A673 (cell line): ENCODE measurements at regions not wholly inside any gene's neighbourhood (a gene's known extent, or its start where the extent isn't known, plus 50 kb on each side); places are given as distances from the start of the nearest gene placed in this dataset.

Experiments
- BruUV-seq: library from RNA; stranded (reverse); fragments of 400-500 nt; replicated peaks from 2 replicates; lab custom pipeline; 2021; lab: Mats Ljungman, UMichigan
- CTCF ChIA-PET: fragments of 300-600 bp; sonication (Branson Sonifier 250); formaldehyde crosslinking; loops from one replicate; lab custom pipeline; 2022; ENCODE audit warnings: antibody characterized with exemption; lab: Charles Lee
- POLR2A ChIA-PET: fragments of 300-600 bp; sonication (Branson Sonifier 250); formaldehyde crosslinking; loops from one replicate; lab custom pipeline; 2022; ENCODE audit warnings: antibody characterized with exemption; ENCODE audit not compliant: low non-redundant PET; lab: Charles Lee
- DNase-seq: peaks from one replicate; pipeline ENCODE4 v3.0.0-alpha.2; 2015; ENCODE audit warnings: low spot score
- H3K27ac ChIP-seq: fragments of 200-600 bp; sonication (generic); 2 replicates; pipeline ENCODE4 v1.5.1; 2016; ENCODE audit warnings: mixed run types, low read depth, mild to moderate bottlenecking, mixed read lengths, antibody characterized with exemption, low read length; ENCODE audit not compliant: poor library complexity, severe bottlenecking
- H3K27me3 ChIP-seq: fragments of 200-600 bp; sonication (generic); replicated peaks from 2 replicates; pipeline ENCODE4 v1.6.1; 2017; ENCODE audit warnings: mixed run types, low read depth, mild to moderate bottlenecking, mixed read lengths, antibody characterized with exemption, low read length; ENCODE audit not compliant: insufficient read depth, poor library complexity
- H3K36me3 ChIP-seq: fragments of 200-600 bp; sonication (generic); 2 replicates; pipeline ENCODE4 v1.6.1; 2016; ENCODE audit warnings: mixed run types, mild to moderate bottlenecking, mixed read lengths, antibody characterized with exemption, low read length; ENCODE audit not compliant: insufficient read depth, poor library complexity, severe bottlenecking
- H3K4me1 ChIP-seq: fragments of 200-600 bp; sonication (generic); 2 replicates; pipeline ENCODE4 v1.6.1; 2017; ENCODE audit warnings: mixed run types, mild to moderate bottlenecking, mixed read lengths, antibody characterized with exemption, low read length; ENCODE audit not compliant: insufficient read depth, poor library complexity, severe bottlenecking
- H3K4me3 ChIP-seq: fragments of 200-600 bp; sonication (generic); 2 replicates; pipeline ENCODE4 v1.5.1; 2016; ENCODE audit warnings: low read depth, mixed run types, mild to moderate bottlenecking, mixed read lengths, low read length; ENCODE audit not compliant: poor library complexity, severe bottlenecking
- H3K9me3 ChIP-seq: fragments of 200-600 bp; sonication (generic); 2 replicates; pipeline ENCODE4 v1.6.1; 2016; ENCODE audit warnings: mixed run types, low read depth, mild to moderate bottlenecking, mixed read lengths, antibody characterized with exemption, low read length; ENCODE audit not compliant: poor library complexity, severe bottlenecking
- CTCF ChIP-seq: fragments of 300-800, 200-600 bp; sonication (generic); conservative IDR thresholded peaks from 2 replicates; pipeline ENCODE4 v1.5.1; 2017; ENCODE audit warnings: low read depth, mild to moderate bottlenecking, antibody characterized with exemption, low read length, moderate library complexity, mixed read lengths
- EZH2 ChIP-seq: fragments of 200-600 bp; sonication (generic); IDR thresholded peaks from 2 replicates; pipeline ENCODE4 v1.6.1; 2017; ENCODE audit warnings: borderline replicate concordance, low read depth, mild to moderate bottlenecking, mixed read lengths, antibody characterized with exemption, low read length; ENCODE audit not compliant: poor library complexity, severe bottlenecking
- intact Hi-C: fragments of 100-400 bp; cut with micrococcal nuclease; formaldehyde crosslinking; loops from one replicate; pipeline ENCODE4 v1.10.0; 2022; ENCODE audit not compliant: unreplicated experiment

- Histone ChIP-seq H3K9me3 (peaks cover 4% of the 10 kb centered on the region), H3K27ac (no peak overlapping the region), H3K36me3 (no peaks in the 10 kb centered on the region), H3K4me3 (no peak overlapping the region), H3K4me1 (no peaks in the 10 kb centered on the region), H3K27me3 (no peaks in the 10 kb centered on the region)
- POLR2A ChIA-PET = no interaction called here
- intact Hi-C loops = no loop called here
- no peak for DNase-seq
- no TSS peak for BruUV-seq
- TF ChIP-seq CTCF (no peak), EZH2 (no peak)
- CTCF ChIA-PET = no interaction called here
These were observed 266.6 kb downstream of the TFCP2L1 start for GRCh38 chr2:121018136-121019061.

- ChIA-PET CTCF (no interaction called here), POLR2A (no interaction called here)
- Histone ChIP-seq H3K36me3 (no peaks in the 10 kb centered on the region), H3K27me3 (no peaks in the 10 kb centered on the region), H3K9me3 (peaks cover 4% of the 10 kb centered on the region), H3K4me1 (no peaks in the 10 kb centered on the region), H3K4me3 (no peak overlapping the region), H3K27ac (no peak overlapping the region)
- intact Hi-C loops = no loop called here
- TF ChIP-seq CTCF (no peak), EZH2 (no peak)
- no TSS peak for BruUV-seq
- no peak for DNase-seq
These were observed 265.9 kb downstream of the TFCP2L1 start for GRCh38 chr2:121019071-121019470.

- intact Hi-C loops = no loop called here
- H3K9me3 ChIP-seq = peaks cover 1% of the 10 kb centered on the region
- no peak for DNase-seq
- no peak overlapping the region for H3K27ac ChIP-seq
- no TSS peak for BruUV-seq
- CTCF ChIA-PET = no interaction called here
- no peak overlapping the region for H3K4me3 ChIP-seq
- POLR2A ChIA-PET = no interaction called here
- TF ChIP-seq EZH2 (no peak), CTCF (no peak)
- H3K4me1 ChIP-seq = no peaks in the 10 kb centered on the region
- H3K36me3 ChIP-seq = no peaks in the 10 kb centered on the region
- H3K27me3 ChIP-seq = no peaks in the 10 kb centered on the region
These were observed 265.2 kb downstream of the TFCP2L1 start for GRCh38 chr2:121019756-121020155.
